ENCODE measurements at regions not wholly inside any gene's neighbourhood (a gene's known extent, or its start where the extent isn't known, plus 50 kb on each side); places are given as distances from the start of the nearest gene placed in this dataset.

DNA sequence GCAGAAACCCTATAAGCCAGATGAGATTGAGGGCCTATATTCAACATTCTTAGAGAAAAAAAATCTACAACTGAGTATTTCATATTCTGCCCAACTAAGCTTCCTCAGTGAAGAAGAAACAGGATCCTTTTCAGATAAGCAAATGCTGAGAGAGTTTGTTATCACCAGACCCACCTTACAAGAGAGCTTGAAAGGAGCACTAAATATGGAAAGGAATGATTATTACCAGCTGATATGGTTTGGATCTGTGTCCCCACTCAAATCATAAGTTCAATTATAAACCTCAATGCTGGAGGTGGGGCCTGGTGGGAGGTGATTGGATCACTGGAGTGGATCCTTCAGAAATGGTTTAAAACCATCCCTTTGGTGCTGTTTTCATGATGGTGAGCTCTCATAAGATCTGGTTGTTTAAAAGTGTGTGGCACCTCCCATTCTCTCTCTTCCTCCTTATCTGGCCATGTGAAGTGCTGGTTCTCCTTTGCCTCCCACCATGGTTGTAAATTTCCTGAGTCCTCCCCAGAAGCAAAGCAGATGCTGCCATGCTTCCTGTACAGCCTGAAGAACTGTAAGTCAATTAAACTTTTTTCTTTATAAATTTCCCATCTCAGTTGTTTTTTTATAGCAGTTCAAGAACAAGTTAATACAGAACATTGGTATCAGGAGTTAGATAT, 144.2 kb downstream of the MSN start:
- TF ChIP-seq, protein P1, sequence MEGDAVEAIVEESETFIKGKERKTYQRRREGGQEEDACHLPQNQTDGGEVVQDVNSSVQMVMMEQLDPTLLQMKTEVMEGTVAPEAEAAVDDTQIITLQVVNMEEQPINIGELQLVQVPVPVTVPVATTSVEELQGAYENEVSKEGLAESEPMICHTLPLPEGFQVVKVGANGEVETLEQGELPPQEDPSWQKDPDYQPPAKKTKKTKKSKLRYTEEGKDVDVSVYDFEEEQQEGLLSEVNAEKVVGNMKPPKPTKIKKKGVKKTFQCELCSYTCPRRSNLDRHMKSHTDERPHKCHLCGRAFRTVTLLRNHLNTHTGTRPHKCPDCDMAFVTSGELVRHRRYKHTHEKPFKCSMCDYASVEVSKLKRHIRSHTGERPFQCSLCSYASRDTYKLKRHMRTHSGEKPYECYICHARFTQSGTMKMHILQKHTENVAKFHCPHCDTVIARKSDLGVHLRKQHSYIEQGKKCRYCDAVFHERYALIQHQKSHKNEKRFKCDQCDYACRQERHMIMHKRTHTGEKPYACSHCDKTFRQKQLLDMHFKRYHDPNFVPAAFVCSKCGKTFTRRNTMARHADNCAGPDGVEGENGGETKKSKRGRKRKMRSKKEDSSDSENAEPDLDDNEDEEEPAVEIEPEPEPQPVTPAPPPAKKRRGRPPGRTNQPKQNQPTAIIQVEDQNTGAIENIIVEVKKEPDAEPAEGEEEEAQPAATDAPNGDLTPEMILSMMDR (conservative IDR thresholded peaks at IDR 0.05; ENCODE audit: low read length), result no peak
- no peak for TF ChIP-seq EZH2phosphoT487 (IDR thresholded peaks at IDR 0.05; ENCODE audit: borderline replicate concordance, low read depth, low read length)

Data from OCI-LY7 (cell line).